ENCODE measurements at regions not wholly inside any gene's neighbourhood (a gene's known extent, or its start where the extent isn't known, plus 50 kb on each side); places are given as distances from the start of the nearest gene placed in this dataset.
"Not testable (repeated sequence)": the region's sequence is repeated elsewhere in the genome, so short reads cannot be mapped to it uniquely, and the experiment has no call there.

DNA sequence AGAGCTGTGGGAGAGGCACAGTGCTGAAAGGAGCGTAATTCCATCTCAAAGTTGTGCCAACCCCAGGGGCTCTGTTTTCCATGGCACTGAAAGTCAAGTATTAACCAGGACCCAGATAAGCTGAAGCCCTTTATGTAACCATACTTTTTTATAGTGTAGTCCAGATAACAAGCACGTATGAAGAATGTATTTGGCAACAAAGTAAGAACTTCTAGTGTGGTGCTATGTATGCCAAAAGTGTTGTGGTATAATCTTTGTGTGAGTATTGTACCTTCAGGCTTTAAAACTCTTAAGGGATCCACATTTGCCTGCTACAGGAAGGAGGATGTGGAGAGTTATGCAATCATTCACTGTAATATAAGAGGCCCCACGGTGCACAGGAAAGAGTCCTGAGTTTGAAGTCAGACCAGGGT lies 129.4 kb downstream of the IBTK start:
- FAIRE-seq, result no peak

DNA sequence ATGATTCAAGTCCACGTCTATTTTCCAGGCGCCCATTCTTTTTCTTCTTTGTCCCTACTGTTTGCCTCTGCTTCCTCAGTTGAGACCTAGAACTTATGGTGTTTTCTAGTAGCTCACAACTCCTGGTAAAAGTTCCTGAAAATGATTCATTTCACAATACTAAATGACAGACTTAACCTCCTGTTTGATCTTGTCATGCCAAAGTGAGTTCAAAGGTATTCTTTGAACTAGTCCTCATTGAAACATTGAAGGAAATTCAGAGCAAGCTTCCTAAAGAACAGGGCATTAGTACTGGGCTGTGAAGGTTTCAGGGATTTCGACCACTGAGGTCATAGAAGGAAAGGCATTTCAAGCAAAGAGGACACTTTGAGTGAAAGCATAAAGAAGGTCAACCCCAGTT lies 132.8 kb downstream of the IBTK start:
- no peak for FAIRE-seq

DNA sequence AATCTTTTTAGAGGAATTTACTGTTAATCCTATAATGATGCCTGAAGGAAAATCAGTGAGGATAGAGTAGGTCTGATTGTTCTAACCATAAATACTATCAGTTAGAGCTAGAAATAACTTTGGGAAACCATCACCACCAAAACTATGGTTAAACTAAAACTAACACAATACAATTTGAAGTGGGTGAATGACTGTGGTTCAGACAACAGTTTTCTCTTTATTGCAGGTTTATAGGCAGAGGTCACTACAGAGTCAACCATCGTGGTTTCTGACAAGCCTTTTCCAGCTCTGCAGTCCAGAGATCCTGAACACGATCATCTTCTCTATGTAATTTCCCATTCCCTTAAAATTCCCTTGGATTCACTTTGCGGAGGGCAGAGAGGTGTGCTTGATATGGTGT lies 134.3 kb downstream of the IBTK start:
- FAIRE-seq, result no peak

DNA sequence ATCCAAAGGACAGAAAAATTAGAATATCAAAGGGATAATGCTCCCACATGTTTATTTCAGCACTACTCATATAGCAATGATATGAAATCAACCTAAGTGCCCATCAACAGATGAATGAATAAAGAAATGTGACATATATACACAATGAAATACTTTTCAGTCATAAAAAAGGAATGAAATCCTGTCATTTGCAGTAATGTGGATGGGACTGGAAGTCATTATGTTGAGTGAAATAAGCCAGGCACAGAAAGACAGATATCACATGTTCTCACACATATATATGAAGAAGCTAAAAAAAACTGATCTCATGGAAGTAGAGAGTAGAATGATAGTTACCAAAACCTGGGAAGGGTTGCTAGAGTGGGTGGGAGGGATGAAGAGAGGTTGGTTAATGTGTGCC lies 135.7 kb downstream of the IBTK start:
- FAIRE-seq, result no peak

DNA sequence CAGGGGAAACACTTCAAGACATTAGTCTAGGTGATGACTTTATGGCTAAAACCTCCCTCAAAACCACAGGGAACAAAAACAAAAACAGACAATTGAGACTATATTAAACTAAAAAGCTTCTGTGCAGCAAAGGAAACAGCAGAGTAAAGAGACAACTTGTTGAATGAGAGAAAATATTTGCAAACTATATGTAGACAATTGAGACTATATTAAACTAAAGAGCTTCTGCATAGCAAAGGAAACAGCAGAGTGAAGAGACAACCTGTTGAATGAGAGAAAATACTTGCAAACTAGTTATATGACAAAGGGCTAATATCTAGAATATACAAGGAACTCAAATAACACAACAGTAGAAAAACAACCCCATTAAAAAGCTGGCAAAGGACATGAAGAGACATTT lies 136.4 kb downstream of the IBTK start:
- no peak for FAIRE-seq

DNA sequence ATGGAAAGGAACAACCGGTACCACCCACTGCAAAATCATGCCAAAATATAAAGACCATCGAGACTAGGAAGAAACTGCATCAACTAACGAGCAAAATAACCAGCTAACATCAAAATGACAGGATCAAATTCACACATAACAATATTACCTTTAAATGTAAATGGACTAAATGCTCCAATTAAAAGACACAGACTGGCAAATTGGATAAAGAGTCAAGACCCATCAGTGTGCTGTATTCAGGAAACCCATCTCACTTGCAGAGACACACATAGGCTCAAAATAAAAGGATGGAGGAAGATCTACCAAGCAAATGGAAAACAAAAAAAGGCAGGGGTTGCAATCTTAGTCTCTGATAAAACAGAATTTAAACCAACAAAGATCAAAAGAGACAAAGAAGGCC lies 144.4 kb downstream of the IBTK start:
- not testable (repeated sequence) for FAIRE-seq

DNA sequence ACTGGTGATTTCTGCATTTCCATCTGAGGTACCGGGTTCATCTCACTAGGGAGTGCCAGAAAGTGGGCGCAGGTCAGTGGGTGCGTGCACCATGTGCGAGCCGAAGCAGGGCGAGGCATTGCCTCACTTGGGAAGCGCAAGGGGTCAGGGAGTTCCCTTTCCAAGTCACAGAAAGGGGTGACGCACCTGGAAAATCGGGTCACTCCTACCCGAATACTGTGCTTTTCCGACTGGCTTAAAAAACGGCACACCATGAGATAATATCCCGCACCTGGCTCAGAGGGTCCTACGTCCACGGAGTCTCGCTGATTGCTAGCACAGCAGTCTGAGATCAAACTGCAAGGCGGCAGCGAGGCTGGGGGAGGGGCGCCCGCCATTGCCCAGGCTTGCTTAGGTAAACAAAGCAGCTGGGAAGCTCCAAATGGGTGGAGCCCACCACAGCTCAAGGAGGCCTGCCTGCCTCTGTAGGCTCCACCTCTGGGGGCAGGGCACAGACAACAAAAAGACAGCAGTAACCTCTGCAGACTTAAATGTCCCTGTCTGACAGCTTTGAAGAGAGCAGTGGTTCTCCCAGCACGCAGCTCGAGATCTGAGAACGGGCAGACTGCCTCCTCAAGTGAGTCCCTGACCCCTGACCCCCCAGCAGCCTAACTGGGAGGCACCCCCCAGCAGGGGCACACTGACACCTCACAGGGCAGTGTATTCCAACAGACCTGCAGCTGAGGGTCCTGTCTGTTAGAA lies 146.0 kb downstream of the IBTK start:
- not testable (repeated sequence) for FAIRE-seq

DNA sequence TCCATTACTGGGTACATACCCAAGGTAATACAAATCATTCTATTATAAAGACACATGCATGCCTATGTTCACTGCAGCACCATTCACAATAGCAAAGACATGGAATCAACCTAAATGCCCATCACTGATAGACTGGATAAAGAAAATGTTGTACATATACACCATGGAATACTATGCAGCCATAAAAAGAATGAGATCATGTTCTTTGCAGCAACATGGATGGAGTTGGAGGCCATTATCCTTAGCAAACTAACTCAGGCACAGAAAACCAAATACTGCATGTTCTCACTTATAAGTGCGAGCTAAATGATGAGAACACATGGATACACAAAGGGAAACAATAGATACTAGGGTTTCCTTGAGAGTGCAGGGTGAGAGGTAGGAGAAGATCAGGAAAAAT lies 146.8 kb downstream of the IBTK start:
- FAIRE-seq, result not testable (repeated sequence)

DNA sequence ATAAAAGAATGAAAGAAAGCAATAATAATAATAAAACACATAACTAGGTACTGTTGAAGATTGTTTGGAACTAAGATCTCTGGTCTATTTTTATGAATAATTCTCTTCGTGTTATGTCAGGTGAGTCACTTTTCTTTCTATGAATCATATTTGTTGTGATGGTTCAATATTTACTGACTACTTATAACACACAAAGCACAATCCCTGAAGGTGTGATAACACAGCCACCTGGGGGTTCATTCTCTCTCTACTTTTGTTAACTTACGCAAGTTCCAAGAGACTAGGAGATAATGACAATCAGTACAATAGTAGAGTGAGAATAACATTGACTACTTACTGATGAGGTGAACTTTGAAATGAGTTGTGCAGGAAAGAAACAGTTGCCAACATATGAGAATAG lies 149.9 kb downstream of the IBTK start:
- FAIRE-seq, result no peak

DNA sequence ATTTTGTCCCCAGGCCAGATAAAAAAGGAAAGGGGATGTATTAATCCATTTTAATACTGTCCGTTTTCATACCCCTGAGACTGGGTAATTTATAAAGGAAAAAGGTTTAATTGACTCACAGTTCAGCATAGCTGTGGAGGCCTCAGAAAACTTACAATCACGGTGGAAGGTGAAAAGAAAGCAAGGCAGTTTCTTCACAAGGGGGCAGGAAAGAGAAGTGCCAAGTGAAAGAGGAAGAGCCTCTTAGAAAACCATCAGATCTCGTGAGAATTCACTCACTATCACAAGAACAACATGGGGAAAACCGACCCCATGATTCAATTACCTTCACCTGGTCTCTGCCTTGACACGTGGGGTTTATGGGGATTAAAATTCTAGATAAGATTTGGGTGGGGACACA lies 152.5 kb downstream of the IBTK start:
- FAIRE-seq, result no peak

DNA sequence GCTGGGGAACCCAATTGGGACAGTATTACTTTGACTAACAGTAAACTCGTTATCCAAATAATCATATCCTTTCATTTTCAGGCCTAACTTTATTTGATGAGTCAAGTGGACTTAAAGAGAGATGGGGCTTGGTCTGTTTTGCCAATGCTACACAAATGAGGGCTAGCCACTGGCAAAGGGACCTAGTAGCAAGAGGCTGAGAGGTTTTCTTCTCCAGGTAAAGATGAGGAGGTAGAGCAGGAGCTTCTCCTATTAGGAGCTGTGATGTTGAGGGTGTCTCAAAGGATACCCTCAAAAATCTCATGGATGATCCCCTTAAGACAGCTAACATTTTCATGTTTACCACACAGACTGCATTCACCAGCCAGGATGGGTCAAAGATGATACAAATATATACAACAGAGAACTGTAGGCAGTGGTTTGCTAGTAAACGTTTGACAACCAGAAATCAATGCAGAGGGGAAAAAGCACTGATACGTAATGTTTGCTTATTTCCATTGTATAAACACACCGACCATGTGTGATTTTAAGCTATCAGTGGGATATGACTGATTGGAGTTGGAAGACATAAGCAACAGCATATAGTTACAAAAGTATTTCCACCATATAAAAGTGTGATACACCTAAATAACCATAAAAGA lies 153.3 kb downstream of the IBTK start:
- no peak for FAIRE-seq

DNA sequence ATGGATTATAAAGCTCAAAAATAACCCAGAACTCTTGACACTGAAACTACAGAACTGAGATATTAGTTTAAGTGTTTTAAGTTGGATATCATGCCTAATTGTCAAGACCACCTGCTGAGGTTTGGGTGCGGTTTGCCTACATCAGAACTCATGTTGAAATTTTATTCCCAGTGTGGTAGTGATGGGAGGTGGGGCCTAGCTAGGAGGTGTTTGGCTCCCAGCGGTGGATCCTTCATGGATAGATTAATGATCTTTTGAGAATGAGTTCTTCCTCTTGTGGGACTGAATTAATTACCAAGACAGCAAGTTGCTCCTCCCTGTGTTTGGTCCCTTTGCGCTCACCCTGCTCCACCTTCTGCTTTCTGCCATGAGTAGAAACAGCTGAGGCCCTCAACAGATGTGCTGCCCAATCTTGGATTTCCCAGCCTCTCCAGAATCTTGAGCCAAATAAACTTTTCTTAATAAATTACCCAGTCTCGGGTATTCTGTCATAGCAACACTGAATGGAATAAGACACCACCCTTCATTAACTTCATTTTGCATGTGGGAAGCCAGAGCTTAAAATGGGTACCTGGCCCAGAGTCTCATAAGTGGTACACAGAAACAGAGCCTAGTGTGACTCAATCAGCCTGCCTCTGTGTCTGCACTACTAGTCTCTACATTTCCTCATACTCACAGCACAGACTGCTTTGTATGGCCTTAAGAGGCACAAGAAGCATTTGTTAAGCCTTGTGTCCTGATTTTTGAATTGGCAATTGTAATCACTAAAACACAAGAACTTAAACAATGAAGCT lies 158.4 kb downstream of the IBTK start:
- FAIRE-seq, result no peak

DNA sequence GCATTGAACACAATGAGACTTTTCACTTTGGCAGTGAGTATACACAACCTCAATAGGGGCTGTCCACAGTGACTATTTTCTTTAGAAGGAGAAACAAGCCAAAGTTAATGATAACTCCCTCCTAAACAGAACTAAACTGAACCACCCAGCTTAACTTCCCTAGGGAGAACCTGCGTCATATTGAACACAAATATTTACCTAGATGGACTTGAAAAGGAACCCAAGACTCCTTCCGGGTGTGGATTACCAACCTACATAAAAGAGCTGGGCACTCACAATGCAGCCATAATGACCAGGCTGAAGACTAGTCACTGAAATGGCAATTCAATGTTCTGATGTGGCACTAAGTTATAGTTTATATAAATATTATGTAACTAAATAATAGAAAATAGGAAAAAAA lies 160.6 kb downstream of the IBTK start:
- no peak for FAIRE-seq

DNA sequence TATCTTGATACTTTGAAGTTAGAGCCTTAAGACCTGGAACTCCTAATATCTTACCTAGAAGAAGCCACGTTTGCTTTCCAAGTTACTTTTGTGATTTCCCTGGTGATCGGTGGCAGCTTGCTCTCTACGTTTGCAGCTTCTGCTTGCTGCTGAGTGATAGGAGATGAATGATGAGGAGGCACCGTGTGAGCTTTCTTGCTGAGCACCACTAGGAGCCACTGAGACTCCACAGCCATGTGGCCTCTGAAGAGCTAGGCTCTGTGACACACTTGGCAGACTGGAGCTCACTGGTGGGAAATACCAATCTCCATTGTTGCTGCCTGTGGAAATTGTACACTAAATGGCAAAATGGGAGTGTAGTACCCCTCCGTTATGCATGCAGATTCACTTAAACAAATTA lies 161.8 kb downstream of the IBTK start:
- no peak for FAIRE-seq

DNA sequence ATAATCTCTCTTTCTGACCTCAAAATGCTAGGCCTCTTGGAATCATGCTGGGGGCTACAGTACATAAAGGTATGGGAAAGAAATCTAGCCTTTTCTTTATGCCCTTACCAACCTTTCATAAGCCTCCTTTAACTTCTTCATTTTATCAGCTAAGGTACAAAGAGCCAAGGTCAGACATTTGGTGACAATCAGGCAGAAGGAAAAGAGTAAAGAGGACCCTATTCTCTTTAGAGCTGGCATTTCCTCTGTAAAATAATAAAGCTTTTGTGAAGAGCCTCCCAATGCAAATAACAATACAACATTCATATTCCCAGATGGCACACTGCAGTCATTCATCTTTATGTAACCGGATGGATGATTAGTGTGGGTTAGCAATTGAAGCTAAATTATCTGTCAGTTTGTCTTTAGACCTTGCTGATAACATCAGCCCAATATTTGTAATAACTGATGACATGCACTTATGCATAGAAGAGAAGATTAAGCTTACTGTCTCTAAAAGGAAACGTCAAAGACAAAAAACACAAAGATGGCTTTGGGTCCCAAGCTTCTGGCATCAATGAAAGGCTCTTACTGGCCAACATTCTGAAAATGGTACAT lies 163.1 kb downstream of the IBTK start:
- FAIRE-seq, result no peak

DNA sequence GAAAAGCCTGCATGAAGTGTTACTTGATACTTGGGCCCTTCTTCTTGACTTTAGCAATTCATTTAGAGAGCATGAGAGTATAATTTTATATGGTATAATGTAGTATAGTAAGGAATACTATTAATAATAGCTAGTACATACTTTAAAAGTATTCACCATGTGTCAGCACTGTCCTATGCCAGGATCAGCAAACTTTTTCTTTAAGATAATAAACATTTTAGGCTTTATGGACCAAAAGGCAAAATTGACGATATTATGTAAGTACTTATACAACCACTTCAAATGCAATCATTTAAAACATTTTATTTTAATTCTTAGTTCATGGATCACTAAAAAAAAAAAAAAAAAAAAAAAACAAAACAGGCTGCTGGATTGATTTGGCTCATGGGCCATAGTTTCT lies 163.9 kb downstream of the IBTK start:
- FAIRE-seq, result no peak

DNA sequence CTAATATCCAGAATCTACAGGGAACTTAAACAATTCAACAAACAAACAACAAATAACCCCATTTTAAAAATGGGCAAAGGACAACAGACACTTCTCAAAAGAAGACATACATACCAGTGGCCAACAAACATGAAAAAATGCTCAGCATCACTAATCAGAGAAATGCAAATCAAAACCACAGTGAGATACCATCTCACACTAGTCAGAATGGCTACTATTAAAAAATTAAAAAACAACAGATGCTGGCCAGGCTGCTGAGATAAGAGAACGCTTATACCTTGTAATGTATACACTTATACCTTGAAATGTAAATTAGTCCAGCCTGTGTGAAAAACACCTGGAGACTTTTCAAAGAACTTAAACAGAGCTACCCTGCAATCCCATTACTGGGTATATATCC lies 166.8 kb downstream of the IBTK start:
- no peak for FAIRE-seq

DNA sequence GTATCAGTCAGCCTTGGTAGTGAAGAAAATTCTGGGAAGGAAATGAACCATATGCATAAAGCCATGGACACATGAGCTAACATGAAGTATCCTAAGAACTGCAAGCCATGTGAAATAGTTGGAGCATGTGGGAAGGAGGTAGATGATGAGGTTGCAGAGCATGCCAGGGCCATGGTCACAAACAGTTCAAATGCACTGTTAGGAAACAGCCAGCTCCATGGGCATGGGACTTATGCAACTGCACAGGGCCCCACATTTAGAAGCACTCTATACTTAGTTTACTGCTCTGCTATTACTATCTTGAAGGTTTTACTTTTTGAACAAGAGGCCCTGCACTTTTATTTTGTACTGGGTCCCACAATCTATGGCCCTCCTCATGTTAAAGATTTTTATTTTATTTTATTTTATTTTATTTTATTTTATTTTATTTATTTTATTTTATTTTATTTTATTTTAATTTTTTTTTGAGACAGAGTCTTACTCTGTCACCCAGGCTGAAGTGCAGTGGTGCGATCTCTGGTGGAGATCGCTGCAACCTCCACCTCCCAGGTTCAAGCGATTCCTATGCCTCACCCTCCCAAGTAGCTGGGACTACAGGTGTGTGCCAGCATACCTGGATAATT lies 169.1 kb downstream of the IBTK start:
- FAIRE-seq, result no peak

DNA sequence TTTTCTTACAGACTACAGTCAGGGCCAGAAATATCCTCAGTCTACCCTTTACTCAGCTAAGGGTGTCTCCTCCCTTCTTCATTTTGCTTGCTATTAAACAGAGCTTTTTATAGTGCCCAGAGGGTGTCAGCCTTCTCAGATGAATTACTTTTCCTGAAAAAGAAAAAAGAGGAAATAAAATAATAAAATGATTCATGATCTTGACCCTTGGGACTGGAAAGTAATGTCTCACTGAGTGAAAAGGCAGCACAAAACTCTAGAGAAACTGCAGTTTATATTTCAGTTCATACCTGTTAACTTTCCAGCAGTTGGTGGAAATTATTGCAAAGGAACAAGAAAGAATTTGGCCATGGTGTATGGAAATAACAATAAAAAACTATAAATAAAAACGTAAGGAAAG lies 170.6 kb downstream of the IBTK start:
- FAIRE-seq, result no peak

DNA sequence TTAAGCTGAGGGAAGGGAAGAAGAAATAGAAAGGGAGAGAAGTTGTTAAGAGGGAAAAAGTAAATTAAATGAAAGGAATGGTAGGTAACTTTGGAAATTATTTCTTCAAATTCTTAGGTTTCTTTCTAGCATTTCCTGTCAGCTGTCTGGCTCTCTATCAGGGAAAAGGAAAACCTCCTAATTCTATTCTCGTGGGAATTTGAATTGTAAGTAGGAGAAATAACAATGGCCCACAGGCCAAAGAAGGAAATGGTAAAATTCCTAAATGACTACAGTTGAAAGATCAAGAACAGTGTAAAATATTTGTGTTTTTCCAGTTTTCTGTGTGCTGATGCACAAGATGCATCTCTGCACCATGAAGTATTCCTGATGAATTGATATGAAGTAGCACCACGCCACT lies 173.0 kb downstream of the IBTK start:
- FAIRE-seq, result no peak

DNA sequence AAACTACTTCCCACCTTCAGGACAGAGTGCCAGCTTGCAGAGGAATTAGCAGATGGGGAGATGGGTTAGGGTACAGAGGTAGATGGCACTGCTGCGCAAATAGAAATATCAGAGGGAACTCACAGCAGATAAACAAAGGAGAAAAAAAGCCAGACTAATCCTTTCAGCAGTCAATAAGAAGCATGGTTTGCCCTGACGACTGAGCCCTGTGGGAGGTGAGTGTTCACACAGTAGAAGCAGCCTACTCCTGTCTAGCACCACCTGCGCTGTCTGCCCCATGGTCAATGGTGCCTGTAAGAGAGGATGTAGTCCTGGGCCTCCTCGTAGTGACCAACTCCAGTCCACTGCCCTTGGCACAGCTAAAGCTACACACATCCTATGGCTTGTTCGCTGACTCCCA lies 174.1 kb downstream of the IBTK start:
- no peak for FAIRE-seq

DNA sequence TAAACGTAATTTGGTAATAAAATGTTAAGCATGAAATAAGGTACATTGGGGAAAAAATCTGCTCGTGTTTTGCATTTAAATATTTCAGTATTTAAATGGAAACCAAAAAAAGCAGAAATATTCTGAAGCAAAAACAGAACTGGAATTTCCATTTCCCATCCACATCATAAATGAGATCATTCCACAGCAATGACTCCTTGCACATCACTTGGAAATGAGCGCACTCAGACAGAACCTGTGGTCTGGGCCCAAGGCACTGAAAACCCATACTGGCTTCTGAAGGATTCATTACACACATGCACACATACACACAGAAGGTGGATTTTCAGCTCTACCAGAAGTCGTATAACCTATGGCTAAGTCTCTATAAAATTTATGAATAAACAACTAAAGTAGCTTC lies 174.8 kb downstream of the IBTK start:
- no peak for FAIRE-seq

DNA sequence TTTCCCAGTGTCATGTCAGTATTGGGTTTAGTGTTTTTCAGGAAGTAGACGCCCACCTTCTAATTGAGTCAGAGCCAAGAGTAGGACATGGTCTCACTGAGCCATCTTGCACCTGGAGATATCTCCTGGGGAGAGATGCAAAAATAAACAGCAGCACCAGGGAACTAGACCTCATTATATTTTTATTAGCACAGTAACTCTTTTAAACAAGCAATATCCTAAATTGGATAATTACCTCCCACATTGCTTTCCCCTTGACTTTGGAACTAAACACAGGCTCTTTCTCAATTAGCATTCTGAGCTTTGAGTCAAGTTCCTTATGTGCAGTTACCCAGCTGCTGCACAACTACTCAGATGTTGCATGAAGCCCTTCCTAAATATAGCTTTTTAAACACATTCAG lies 175.4 kb downstream of the IBTK start:
- FAIRE-seq, result no peak
